PC-9 (cell line): ENCODE measurements at regions not wholly inside any gene's neighbourhood (a gene's known extent, or its start where the extent isn't known, plus 50 kb on each side); places are given as distances from the start of the nearest gene placed in this dataset.
"Not testable (repeated sequence)": the region's sequence is repeated elsewhere in the genome, so short reads cannot be mapped to it uniquely, and the experiment has no call there.

ENCODE experiments used
- EZH2 ChIP-seq: fragments of 200-600 bp; sonication (generic); IDR thresholded peaks from 2 replicates; pipeline ENCODE4 v1.8.0; 2017; ENCODE audit warnings: antibody characterized with exemption, low read depth
- TF ChIP-seq, protein P1 (sequence below): fragments of 200-600 bp; sonication (generic); conservative IDR thresholded peaks from 2 replicates; pipeline ENCODE4 v1.6.1; 2017; ENCODE audit warnings: mixed run types, antibody characterized with exemption, mild to moderate bottlenecking, moderate library complexity

DNA sequence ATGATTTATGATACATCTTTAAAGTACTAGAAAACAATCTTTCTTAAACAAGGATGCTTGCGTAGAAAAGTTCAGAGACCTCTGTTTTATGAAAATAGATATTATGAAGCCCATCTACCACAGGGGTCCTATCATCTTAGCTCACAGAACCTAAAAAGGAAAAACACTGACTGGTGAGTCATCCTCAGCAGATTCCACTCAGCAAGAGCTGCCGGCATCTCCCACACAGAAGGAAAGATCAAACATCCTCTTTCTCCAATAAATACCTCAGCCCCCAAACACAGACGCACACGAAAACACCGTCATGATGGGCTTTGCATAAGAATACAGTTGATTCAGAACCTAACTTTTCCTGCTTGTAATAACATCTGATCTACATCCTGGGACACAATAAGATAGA is 122.7 kb downstream of the PWWP3B start:
- TF ChIP-seq, protein P1, sequence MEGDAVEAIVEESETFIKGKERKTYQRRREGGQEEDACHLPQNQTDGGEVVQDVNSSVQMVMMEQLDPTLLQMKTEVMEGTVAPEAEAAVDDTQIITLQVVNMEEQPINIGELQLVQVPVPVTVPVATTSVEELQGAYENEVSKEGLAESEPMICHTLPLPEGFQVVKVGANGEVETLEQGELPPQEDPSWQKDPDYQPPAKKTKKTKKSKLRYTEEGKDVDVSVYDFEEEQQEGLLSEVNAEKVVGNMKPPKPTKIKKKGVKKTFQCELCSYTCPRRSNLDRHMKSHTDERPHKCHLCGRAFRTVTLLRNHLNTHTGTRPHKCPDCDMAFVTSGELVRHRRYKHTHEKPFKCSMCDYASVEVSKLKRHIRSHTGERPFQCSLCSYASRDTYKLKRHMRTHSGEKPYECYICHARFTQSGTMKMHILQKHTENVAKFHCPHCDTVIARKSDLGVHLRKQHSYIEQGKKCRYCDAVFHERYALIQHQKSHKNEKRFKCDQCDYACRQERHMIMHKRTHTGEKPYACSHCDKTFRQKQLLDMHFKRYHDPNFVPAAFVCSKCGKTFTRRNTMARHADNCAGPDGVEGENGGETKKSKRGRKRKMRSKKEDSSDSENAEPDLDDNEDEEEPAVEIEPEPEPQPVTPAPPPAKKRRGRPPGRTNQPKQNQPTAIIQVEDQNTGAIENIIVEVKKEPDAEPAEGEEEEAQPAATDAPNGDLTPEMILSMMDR: not testable (repeated sequence)
- not testable (repeated sequence) for TF ChIP-seq EZH2
